ENCODE measurements at regions not wholly inside any gene's neighbourhood (a gene's known extent, or its start where the extent isn't known, plus 50 kb on each side); places are given as distances from the start of the nearest gene placed in this dataset.
"Not testable (repeated sequence)": the region's sequence is repeated elsewhere in the genome, so short reads cannot be mapped to it uniquely, and the experiment has no call there.

DNA sequence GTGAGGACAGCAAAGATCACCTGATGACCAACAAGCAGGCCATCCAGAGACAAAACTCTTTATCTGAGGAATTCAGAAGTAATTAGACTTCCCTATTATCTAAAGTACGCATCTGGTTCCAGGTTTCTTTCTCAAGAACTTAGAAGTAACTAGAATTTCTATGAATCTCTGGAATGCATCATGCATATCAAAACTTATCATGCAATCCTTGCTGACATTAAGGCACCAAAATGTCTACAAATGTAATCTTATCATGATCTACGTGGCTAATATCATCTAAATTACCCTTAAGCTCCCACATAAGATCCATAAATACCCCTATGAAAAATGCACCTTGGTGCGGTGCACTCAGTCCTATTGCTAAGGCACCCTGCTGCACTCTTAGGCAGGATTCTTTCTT is 488.1 kb upstream of the TLE4 start:
- H3K27me3 Mint-ChIP-seq: no peaks in the 10 kb centered on the region
- H3K4me3 Mint-ChIP-seq: no peak overlapping the region
- no peak overlapping the region for H3K27ac Mint-ChIP-seq
- ATAC-seq (no peak), DNase-seq (no peak)
- H3K36me3 Mint-ChIP-seq: no peaks in the 10 kb centered on the region
- CTCF ChIA-PET: no interaction called here
- no peaks in the 10 kb centered on the region for H3K9me3 Mint-ChIP-seq (ENCODE audit: low read depth)
- no peaks in the 10 kb centered on the region for H3K4me1 Mint-ChIP-seq

DNA sequence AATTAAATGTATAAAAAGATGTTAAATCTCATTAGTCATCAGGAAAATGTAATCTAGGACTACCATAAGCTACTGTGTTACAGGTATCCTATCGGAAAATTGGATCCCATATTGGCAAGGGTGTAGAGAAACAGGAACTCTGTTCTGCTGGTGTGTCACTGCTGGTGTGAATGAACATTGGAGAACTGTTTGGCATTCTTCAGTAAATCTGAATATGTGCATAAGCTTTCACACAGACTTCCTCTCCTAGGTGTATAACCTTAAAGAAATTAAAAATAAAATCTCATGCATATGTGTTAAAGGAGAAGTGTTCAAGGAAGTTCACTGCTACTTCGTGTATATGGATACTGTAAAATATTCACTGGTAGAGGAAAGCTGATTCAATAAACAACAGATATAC is 484.6 kb upstream of the TLE4 start:
- ATAC-seq: no peak
- Mint-ChIP-seq H3K27ac (no peak overlapping the region), H3K9me3 (ENCODE audit: low read depth) (peaks cover 7% of the 10 kb centered on the region), H3K27me3 (no peaks in the 10 kb centered on the region), H3K4me1 (no peaks in the 10 kb centered on the region), H3K36me3 (no peaks in the 10 kb centered on the region), H3K4me3 (no peak overlapping the region)
- no peak for DNase-seq
- CTCF ChIA-PET: no interaction called here

DNA sequence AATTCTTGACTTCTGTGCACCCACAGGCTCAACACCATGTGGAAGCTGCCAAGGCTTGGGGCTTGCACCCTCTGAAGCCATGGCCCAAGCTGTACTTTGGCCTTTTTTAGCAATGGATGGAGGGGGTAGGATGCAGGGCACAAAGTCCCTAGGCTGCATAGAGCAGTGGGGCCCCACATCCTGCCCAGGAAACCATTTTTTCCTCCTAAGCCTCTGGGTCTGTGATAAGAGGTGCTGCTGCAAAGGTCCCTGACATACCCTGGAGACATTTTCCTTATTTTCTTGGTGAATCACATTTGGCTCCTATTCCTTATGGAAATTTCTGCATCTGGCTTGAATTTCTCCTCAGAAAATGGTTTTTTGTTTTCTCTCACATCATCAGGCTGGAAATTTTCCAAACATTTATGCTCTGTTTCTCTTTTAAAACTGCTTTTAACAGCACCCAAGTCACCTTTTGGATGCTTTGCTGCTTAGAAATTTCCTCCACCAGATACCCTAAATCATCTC is 482.7 kb upstream of the TLE4 start:
- Mint-ChIP-seq H3K9me3 (ENCODE audit: low read depth) (peaks cover 7% of the 10 kb centered on the region), H3K4me3 (no peak overlapping the region), H3K4me1 (no peaks in the 10 kb centered on the region), H3K27ac (no peak overlapping the region), H3K36me3 (no peaks in the 10 kb centered on the region), H3K27me3 (no peaks in the 10 kb centered on the region)
- CTCF ChIA-PET: no interaction called here
- DNase-seq (no peak), ATAC-seq (no peak)

DNA sequence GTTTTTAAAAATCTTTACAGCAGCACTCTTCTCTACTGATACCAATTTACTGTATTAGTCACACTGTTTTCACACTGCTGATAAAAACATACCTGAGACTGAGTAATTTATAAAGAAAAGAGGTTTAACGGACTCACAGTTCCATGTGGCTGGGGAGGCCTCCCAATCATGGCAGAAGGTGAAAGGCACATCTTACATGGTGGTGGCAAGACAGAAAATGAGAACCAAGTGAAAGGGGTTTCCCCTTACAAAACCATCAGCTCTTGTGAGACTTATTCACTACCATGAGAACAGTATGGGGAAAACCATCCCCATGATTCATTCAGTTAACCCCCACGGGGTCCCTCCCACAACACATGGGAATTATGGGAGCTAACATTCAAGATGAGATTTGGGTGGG is 481.9 kb upstream of the TLE4 start:
- not testable (repeated sequence) for H3K9me3 Mint-ChIP-seq (ENCODE audit: low read depth); H3K27me3 Mint-ChIP-seq

DNA sequence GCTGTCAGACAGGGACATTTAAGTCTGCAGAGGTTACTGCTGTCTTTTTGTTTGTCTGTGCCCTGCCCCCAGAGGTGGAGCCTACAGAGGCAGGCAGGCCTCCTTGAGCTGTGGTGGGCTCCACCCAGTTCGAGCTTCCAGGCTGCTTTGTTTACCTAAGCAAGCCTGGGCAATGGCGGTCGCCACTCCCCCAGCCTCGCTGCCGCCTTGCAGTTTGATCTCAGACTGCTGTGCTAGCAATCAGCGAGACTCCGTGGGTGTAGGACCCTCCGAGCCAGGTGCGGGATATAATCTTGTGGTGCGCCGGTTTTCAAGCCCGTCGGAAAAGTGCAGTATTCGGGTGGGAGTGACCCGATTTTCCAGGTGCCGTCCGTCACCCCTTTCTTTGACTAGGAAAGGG is 468.5 kb upstream of the TLE4 start:
- H3K9me3 Mint-ChIP-seq (ENCODE audit: low read depth); H3K27me3 Mint-ChIP-seq; H3K27ac Mint-ChIP-seq; ATAC-seq; H3K36me3 Mint-ChIP-seq; H3K4me1 Mint-ChIP-seq; DNase-seq; H3K4me3 Mint-ChIP-seq; CTCF ChIA-PET: not testable (repeated sequence)

More for the DNA sequence above, 481.9 kb upstream of the TLE4 start:
- ATAC-seq, H3K4me3 Mint-ChIP-seq, H3K4me1 Mint-ChIP-seq, H3K36me3 Mint-ChIP-seq, DNase-seq, H3K27ac Mint-ChIP-seq, CTCF ChIA-PET: not testable (repeated sequence)

DNA sequence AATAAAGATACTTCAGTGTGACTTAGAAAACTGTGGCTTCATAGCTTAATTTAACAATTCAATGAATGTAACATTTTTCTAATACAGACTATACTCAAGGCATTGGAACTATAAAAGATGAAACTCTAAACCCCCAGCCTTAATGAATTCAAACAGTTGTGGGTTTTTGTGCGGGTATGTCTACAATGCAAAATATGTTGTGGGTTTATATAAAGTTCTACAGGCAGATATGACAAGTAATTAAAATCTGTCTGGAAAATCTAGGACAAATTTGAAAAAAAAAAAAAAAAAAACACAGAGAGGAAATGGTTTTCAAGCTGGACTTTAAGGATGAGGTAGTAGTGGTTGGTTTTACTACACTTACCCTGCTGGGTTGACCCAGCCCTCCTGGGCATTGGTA is 467.5 kb upstream of the TLE4 start:
- Mint-ChIP-seq H3K27me3 (no peaks in the 10 kb centered on the region), H3K4me1 (no peaks in the 10 kb centered on the region)

DNA sequence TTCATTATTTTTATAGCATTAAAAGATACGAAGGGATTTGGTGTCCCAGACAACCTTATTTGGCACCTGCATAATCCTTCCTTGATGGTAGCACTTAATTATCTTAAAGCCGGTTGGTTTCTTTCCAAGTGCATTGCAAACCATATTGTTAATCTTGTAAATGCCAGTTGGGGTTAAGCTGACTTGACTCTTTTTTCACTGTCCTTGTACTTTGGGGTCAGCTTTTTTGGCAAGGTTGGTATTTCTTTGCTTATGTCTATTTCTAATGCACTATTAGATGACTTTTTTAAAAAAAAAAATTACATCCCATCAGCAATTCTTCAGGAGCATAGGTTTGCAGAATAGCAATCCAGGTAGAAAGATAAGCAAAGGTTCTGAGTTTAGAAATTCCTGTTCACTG is 466.8 kb upstream of the TLE4 start:
- Mint-ChIP-seq H3K36me3 (no peaks in the 10 kb centered on the region), H3K9me3 (ENCODE audit: low read depth) (peaks cover 8% of the 10 kb centered on the region), H3K4me3 (no peak overlapping the region), H3K27ac (no peak overlapping the region), H3K4me1 (no peaks in the 10 kb centered on the region), H3K27me3 (no peaks in the 10 kb centered on the region)
- CTCF ChIA-PET: no interaction called here
- no peak for DNase-seq
- ATAC-seq: no peak

More for the DNA sequence above, 467.5 kb upstream of the TLE4 start:
- DNase-seq (no peak), ATAC-seq (no peak)
- H3K9me3 Mint-ChIP-seq (ENCODE audit: low read depth): peaks cover 8% of the 10 kb centered on the region
- no peaks in the 10 kb centered on the region for H3K36me3 Mint-ChIP-seq
- H3K27ac Mint-ChIP-seq: no peak overlapping the region
- CTCF ChIA-PET: interaction anchor here (0.7 kb wide), 1 partner anchor 619 kb away, joined by 5 read pairs; no protein-coding TSS in a partner anchor
- H3K4me3 Mint-ChIP-seq: no peak overlapping the region

DNA sequence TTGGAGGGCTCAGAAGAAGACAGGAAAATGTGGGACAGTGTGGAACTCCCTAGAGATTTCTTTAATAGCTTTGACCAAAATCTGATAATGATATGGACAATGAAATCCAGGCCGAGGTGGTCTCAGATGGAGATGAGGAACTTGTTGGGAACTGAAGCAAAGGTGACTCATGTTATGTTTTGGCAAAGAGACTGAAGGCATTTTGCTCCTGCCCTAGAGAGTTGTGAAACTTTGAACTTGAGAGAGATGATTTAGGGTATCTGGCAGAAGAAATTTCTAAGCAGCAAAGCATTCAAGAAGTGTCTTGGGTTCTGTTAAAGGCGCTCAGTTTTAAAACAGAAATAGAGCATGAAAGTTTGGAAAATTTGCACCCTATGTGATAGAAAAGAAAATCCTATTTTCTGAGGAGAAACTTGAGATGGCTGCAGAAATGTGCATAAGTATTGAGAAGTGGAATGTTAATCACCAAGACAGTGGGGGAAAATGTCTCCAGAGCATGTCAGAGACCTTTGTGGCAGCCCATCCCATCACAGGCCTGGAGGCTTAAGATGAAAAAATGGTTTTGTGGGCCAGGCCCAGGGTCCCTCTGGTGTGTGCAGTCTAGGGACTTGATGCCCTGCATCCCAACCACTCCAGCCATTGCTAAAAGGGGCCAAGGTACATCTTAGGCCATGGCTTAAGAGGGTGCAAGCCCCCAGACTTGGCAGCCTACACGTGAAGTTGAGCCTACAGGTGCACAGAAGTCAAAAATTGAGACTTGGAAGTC is 463.7 kb upstream of the TLE4 start:
- no peak overlapping the region for H3K27ac Mint-ChIP-seq
- CTCF ChIA-PET: no interaction called here
- no peaks in the 10 kb centered on the region for H3K36me3 Mint-ChIP-seq
- H3K4me1 Mint-ChIP-seq: no peaks in the 10 kb centered on the region
- H3K9me3 Mint-ChIP-seq (ENCODE audit: low read depth): peaks cover 8% of the 10 kb centered on the region
- DNase-seq: no peak
- ATAC-seq: no peak
- no peak overlapping the region for H3K4me3 Mint-ChIP-seq
- H3K27me3 Mint-ChIP-seq: no peaks in the 10 kb centered on the region

DNA sequence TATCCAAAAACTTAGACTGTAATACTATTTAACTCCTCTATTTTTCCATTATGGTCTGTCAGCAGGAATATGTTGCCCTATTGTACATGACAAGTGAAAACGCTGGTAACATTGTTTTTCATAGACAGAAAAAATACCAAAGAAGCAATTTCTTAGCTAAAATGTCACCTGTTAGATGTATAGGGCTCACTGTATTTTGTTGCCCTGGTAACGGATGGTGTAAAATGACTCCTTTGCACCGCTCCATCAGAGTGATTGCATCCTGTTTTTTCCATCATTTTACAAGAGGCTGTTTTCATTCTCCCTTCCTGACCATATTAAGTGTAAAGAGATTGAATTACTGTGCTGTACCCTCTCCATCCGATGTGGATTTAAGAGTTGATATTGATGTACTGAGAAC is 460.1 kb upstream of the TLE4 start:
- H3K27me3 Mint-ChIP-seq: no peaks in the 10 kb centered on the region
- DNase-seq: no peak
- H3K36me3 Mint-ChIP-seq: no peaks in the 10 kb centered on the region
- no peak overlapping the region for H3K27ac Mint-ChIP-seq
- no peak overlapping the region for H3K4me3 Mint-ChIP-seq
- peaks cover 5% of the 10 kb centered on the region for H3K9me3 Mint-ChIP-seq (ENCODE audit: low read depth)
- CTCF ChIA-PET: no interaction called here
- ATAC-seq: no peak
- H3K4me1 Mint-ChIP-seq: no peaks in the 10 kb centered on the region

DNA sequence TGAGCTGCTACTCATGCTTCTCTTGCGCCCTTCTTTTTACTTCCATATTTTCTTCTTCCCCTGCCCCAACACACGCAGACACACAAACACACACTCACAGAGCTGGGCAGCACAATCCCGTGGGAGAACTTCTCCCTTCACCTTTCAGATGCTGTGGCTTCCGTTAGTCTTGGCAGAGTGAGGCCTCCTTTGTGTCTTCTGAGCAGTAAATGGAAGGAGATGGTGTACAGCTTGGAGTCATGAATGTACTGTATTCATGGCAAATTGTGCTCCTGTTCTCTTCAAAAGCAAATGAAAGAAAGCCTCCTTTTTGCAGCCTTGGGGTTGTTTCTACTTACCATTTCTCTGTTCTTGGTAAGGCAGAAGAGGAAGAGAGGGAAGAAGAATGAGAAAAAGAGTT is 456.6 kb upstream of the TLE4 start:
- Mint-ChIP-seq H3K9me3 (ENCODE audit: low read depth) (no peaks in the 10 kb centered on the region), H3K4me3 (no peak overlapping the region), H3K4me1 (no peaks in the 10 kb centered on the region), H3K36me3 (no peaks in the 10 kb centered on the region), H3K27ac (no peak overlapping the region), H3K27me3 (no peaks in the 10 kb centered on the region)
- ATAC-seq (no peak), DNase-seq (no peak)
- CTCF ChIA-PET: no interaction called here

DNA sequence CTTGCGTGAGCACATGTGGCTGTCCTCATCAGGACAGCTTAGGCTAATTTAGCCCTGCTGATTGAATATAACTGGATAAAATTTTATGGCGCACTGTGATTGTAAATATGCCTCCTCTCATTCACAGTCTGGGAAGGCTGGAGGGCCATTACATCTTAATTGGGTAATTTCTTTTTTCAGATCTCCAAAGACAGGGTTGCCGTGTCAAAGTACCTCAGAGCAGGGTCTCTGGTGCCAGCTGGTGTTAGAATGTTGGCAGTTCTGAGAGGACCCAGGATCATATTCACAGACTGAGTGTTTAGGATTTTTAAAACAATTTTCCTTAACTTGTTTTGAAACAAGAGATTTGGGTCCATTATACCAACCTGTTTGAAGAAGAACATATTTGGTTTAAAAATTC is 455.7 kb upstream of the TLE4 start:
- H3K9me3 Mint-ChIP-seq (ENCODE audit: low read depth): no peaks in the 10 kb centered on the region
- H3K4me3 Mint-ChIP-seq: no peak overlapping the region
- no peaks in the 10 kb centered on the region for H3K36me3 Mint-ChIP-seq
- no peak overlapping the region for H3K27ac Mint-ChIP-seq
- ATAC-seq (no peak), DNase-seq (no peak)
- no peaks in the 10 kb centered on the region for H3K4me1 Mint-ChIP-seq
- CTCF ChIA-PET: no interaction called here
- no peaks in the 10 kb centered on the region for H3K27me3 Mint-ChIP-seq

DNA sequence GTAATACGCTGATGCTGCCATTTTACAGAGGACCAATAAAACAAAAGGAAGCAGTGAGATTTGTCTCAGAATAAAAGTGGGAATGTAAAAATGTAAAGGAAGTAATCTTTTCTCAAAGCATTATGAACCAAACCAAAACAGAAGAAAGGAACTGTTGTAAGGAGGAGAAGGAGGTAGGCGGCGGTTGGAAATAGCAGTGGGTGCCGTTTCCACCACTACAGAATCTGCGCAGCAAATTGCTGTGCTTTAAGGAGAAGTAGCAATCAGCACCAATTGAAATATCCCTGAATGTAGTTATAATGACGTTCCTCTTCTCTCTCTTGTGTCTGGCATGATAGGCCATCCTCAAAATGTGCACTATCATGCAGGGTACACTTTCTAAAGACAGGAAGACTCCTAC is 455.1 kb upstream of the TLE4 start:
- CTCF ChIA-PET: no interaction called here
- ATAC-seq: no peak
- Mint-ChIP-seq H3K9me3 (ENCODE audit: low read depth) (no peaks in the 10 kb centered on the region), H3K27me3 (no peaks in the 10 kb centered on the region), H3K4me1 (no peaks in the 10 kb centered on the region), H3K36me3 (no peaks in the 10 kb centered on the region), H3K27ac (no peak overlapping the region), H3K4me3 (no peak overlapping the region)
- DNase-seq: no peak

DNA sequence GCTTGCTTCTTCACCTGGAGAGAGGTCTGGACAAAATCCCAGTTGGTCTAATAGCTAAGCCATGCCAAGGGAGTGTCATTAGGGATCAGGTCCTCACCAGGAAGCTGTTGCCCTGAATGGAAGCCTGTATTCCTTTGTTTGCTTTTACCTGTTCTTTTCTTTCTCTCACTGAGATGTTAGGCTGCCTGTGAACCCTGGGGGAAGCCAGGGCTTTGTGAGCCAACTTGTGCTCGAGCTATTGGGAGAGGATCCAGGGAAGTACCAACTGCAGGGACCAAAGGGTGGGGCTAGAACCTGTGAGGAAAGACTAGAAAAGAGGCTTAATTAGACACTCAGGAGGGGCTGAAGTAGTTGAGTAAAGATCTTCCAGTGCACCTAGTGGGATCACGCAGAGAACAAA is 451.2 kb upstream of the TLE4 start:
- ATAC-seq (no peak), DNase-seq (no peak)
- H3K9me3 Mint-ChIP-seq (ENCODE audit: low read depth): no peaks in the 10 kb centered on the region
- no peaks in the 10 kb centered on the region for H3K4me1 Mint-ChIP-seq
- no peak overlapping the region for H3K27ac Mint-ChIP-seq
- no peaks in the 10 kb centered on the region for H3K36me3 Mint-ChIP-seq
- CTCF ChIA-PET: no interaction called here
- no peak overlapping the region for H3K4me3 Mint-ChIP-seq
- H3K27me3 Mint-ChIP-seq: no peaks in the 10 kb centered on the region

DNA sequence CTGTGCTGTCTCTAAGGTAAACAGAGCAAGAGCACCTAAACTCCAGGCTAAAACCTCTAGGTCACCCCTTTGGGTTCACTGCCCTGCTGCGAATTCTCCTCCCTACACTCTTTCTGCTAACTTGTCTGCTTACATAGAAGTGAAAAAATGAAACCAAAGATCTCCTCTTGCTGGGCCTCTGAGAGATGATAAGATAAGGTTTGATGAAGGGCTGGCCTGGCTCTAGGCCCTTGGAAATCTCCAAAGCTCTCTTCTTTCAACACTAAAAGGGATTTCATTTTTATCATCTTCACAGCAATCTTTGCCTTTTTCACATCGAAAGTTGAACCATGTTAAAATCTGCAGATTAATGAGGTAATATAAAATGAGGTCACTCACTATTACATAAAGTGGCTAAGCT is 450.8 kb upstream of the TLE4 start:
- no peak overlapping the region for H3K4me3 Mint-ChIP-seq
- no peaks in the 10 kb centered on the region for H3K4me1 Mint-ChIP-seq
- no peaks in the 10 kb centered on the region for H3K27me3 Mint-ChIP-seq
- no peaks in the 10 kb centered on the region for H3K36me3 Mint-ChIP-seq
- ATAC-seq (no peak), DNase-seq (no peak)
- CTCF ChIA-PET: no interaction called here
- no peak overlapping the region for H3K27ac Mint-ChIP-seq
- H3K9me3 Mint-ChIP-seq (ENCODE audit: low read depth): no peaks in the 10 kb centered on the region

DNA sequence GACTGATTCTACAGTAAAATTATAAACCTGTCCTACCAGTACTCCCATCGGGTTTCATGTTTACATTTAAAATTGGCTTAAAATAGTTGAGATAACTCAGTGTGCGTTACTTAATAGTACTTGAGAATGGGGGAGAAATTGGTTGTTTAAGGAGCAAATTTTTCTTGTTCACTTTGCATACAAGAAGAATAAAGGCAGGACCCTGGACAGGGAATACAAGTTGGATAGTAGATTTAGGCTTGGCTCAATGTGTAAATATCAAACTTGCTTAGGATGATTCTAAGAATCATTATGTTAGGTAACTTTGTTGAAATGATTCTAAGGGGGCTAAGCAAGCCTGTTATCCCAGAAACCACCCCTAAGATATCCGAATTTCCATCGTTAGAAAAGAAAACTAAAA is 448.4 kb upstream of the TLE4 start:
- no peaks in the 10 kb centered on the region for H3K36me3 Mint-ChIP-seq
- no peak for DNase-seq
- ATAC-seq: no peak
- no peak overlapping the region for H3K27ac Mint-ChIP-seq
- CTCF ChIA-PET: no interaction called here
- H3K4me1 Mint-ChIP-seq: no peaks in the 10 kb centered on the region
- no peak overlapping the region for H3K4me3 Mint-ChIP-seq
- H3K27me3 Mint-ChIP-seq: no peaks in the 10 kb centered on the region
- H3K9me3 Mint-ChIP-seq (ENCODE audit: low read depth): no peaks in the 10 kb centered on the region

All from activated CD8-positive, alpha-beta memory T cell treated with anti-CD3 and anti-CD28 coated beads, Interleukin-2, amount 10 ng/mL, durations not matched to agents 7 days and 5 days (primary cell).